ENCODE measurements at regions not wholly inside any gene's neighbourhood (a gene's known extent, or its start where the extent isn't known, plus 50 kb on each side); places are given as distances from the start of the nearest gene placed in this dataset.
"Not testable (repeated sequence)": the region's sequence is repeated elsewhere in the genome, so short reads cannot be mapped to it uniquely, and the experiment has no call there.

DNA sequence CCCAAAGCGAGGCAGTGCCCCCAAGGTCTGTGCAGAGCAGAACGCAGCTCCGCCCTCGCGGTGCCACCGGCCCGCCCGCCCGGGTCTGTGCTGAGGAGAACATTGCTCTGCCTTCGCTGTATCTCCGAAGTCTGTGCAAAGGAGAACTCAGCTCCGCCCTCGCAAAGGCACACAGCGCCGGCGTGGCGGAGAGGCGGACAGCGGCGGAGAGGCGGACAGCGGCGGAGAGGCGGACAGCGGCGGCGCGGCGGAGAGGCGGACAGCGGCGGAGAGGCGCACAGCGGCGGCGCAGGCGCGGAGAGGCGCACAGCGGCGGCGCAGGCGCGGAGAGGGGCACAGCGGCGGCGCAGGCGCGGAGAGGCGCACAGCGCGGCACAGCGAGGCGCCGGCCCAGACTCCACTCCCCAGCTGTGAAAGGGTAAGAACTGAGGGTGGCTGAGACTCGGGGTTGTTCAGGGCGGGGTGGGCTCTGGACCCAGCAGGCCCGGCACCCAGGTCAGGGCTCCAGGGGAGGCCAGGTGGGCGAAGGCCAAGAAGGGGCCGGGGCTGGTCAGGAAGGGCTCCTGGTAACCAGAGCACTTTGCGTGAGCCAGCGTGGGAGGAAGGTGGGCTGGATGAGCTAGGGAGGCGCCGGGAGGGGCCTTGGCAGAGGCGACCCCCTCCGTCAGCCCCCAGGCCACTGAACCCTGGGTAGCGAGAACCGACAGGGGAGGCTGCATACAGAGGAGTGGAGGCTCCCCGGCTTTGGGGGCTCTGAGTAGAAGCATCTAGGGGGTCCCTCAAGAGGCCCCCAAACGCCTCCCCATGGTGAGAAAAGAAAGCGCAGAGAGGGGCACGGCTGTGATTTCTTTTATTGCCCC is 53.4 kb downstream of the VPREB1 start (continued):
- TF ChIP-seq PHF21A (IDR thresholded peaks at IDR 0.05; ENCODE audit: borderline replicate concordance, low read depth) (peak; percentile 100), ZEB2 (IDR thresholded peaks at IDR 0.05) (peak; percentile 52; the same call in 1 of the 2 replicates), SMARCA4 (IDR thresholded peaks at IDR 0.05) (peak; percentile 70), ZNF79 (CRISPR knock-in tag; IDR thresholded peaks at IDR 0.05; ENCODE audit: low read depth) (peak; percentile 42; the same call in 1 of the 2 replicates), MAZ (CRISPR knock-in tag; conservative IDR thresholded peaks at IDR 0.05 in 1 of 2, IDR thresholded peaks at IDR 0.05 in 1 of 2) (peak; percentile 73 to 90), HDAC2 (IDR thresholded peaks at IDR 0.05) (peak; percentile 98), RAD21 (CRISPR knock-in tag; conservative IDR thresholded peaks at IDR 0.05 in 1 of 2, IDR thresholded peaks at IDR 0.05 in 1 of 2) (peak; percentile 71 to 73), MYC (CRISPR knock-in tag; IDR thresholded peaks at IDR 0.05; ENCODE audit: borderline replicate concordance, low read depth) (peak; percentile 56; the same call in 1 of the 2 replicates), HMG20B (CRISPR knock-in tag; IDR thresholded peaks at IDR 0.05) (peak; percentile 89; the same call in 1 of the 2 replicates), ZNF445 (CRISPR knock-in tag; IDR thresholded peaks at IDR 0.05; ENCODE audit: low read depth) (0 out of 2 replicates have a peak, but pooled peaks have one; percentile 29), SMARCA5 (IDR thresholded peaks at IDR 0.05) (peak; percentile 51), KDM5B (IDR thresholded peaks at IDR 0.05; ENCODE audit: insufficient replicate concordance, low read depth, low read length) (peak; percentile 56), SUPT5H (IDR thresholded peaks at IDR 0.05) (peak; percentile 87), HLTF (IDR thresholded peaks at IDR 0.05) (peak; percentile 59)
- TF ChIP-seq, protein P1, sequence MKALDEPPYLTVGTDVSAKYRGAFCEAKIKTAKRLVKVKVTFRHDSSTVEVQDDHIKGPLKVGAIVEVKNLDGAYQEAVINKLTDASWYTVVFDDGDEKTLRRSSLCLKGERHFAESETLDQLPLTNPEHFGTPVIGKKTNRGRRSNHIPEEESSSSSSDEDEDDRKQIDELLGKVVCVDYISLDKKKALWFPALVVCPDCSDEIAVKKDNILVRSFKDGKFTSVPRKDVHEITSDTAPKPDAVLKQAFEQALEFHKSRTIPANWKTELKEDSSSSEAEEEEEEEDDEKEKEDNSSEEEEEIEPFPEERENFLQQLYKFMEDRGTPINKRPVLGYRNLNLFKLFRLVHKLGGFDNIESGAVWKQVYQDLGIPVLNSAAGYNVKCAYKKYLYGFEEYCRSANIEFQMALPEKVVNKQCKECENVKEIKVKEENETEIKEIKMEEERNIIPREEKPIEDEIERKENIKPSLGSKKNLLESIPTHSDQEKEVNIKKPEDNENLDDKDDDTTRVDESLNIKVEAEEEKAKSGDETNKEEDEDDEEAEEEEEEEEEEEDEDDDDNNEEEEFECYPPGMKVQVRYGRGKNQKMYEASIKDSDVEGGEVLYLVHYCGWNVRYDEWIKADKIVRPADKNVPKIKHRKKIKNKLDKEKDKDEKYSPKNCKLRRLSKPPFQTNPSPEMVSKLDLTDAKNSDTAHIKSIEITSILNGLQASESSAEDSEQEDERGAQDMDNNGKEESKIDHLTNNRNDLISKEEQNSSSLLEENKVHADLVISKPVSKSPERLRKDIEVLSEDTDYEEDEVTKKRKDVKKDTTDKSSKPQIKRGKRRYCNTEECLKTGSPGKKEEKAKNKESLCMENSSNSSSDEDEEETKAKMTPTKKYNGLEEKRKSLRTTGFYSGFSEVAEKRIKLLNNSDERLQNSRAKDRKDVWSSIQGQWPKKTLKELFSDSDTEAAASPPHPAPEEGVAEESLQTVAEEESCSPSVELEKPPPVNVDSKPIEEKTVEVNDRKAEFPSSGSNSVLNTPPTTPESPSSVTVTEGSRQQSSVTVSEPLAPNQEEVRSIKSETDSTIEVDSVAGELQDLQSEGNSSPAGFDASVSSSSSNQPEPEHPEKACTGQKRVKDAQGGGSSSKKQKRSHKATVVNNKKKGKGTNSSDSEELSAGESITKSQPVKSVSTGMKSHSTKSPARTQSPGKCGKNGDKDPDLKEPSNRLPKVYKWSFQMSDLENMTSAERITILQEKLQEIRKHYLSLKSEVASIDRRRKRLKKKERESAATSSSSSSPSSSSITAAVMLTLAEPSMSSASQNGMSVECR (CRISPR knock-in tag; IDR thresholded peaks at IDR 0.05): peak; percentile 92
- TF ChIP-seq, protein P2, sequence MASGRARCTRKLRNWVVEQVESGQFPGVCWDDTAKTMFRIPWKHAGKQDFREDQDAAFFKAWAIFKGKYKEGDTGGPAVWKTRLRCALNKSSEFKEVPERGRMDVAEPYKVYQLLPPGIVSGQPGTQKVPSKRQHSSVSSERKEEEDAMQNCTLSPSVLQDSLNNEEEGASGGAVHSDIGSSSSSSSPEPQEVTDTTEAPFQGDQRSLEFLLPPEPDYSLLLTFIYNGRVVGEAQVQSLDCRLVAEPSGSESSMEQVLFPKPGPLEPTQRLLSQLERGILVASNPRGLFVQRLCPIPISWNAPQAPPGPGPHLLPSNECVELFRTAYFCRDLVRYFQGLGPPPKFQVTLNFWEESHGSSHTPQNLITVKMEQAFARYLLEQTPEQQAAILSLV (tag; IDR thresholded peaks at IDR 0.05): 0 out of 2 replicates have a peak, but pooled peaks have one; percentile 30
- TF ChIP-seq, protein P3, sequence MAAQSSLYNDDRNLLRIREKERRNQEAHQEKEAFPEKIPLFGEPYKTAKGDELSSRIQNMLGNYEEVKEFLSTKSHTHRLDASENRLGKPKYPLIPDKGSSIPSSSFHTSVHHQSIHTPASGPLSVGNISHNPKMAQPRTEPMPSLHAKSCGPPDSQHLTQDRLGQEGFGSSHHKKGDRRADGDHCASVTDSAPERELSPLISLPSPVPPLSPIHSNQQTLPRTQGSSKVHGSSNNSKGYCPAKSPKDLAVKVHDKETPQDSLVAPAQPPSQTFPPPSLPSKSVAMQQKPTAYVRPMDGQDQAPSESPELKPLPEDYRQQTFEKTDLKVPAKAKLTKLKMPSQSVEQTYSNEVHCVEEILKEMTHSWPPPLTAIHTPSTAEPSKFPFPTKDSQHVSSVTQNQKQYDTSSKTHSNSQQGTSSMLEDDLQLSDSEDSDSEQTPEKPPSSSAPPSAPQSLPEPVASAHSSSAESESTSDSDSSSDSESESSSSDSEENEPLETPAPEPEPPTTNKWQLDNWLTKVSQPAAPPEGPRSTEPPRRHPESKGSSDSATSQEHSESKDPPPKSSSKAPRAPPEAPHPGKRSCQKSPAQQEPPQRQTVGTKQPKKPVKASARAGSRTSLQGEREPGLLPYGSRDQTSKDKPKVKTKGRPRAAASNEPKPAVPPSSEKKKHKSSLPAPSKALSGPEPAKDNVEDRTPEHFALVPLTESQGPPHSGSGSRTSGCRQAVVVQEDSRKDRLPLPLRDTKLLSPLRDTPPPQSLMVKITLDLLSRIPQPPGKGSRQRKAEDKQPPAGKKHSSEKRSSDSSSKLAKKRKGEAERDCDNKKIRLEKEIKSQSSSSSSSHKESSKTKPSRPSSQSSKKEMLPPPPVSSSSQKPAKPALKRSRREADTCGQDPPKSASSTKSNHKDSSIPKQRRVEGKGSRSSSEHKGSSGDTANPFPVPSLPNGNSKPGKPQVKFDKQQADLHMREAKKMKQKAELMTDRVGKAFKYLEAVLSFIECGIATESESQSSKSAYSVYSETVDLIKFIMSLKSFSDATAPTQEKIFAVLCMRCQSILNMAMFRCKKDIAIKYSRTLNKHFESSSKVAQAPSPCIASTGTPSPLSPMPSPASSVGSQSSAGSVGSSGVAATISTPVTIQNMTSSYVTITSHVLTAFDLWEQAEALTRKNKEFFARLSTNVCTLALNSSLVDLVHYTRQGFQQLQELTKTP (IDR thresholded peaks at IDR 0.05; ENCODE audit: low read depth in 1 of 2, partially characterized antibody in 2 of 2): peak in 1 of 2 experiments; percentile 39
- not testable (repeated sequence) for TF ChIP-seq MYC (IDR thresholded peaks at IDR 0.05; ENCODE audit: low read depth, low read length)
